Neural cell (in vitro differentiated cells): ENCODE measurements at regions not wholly inside any gene's neighbourhood (a gene's known extent, or its start where the extent isn't known, plus 50 kb on each side); places are given as distances from the start of the nearest gene placed in this dataset.

Source experiments
- H2AFZ ChIP-seq: fragments of 200-600, 300-800 bp; sonication (generic), shearing (Covaris generic); 2 replicates; pipeline ENCODE4 v1.6.0; 2014; ENCODE audit warnings: low read depth, mild to moderate bottlenecking, antibody characterized with exemption, low read length, moderate library complexity
- H3F3A ChIP-seq: fragments of 200-600 bp; shearing (Covaris generic); 2 replicates; pipeline ENCODE4 v1.6.1; 2016; ENCODE audit warnings: mild to moderate bottlenecking, moderate library complexity, mixed read lengths, antibody characterized with exemption, low read length; ENCODE audit not compliant: insufficient read depth, poor library complexity, severe bottlenecking
- H3K27ac ChIP-seq: fragments of 200-600, 300-800 bp; sonication (generic), shearing (Covaris generic); 2 replicates; pipeline ENCODE4 v1.5.1; 2014; ENCODE audit warnings: mild to moderate bottlenecking, low read length, moderate library complexity
- H3K27me3 ChIP-seq: fragments of 300-800, 200-600 bp; sonication (generic), shearing (Covaris generic); 2 replicates; pipeline ENCODE4 v1.6.0; 2014; ENCODE audit warnings: mild to moderate bottlenecking, low read depth, low read length, moderate library complexity; ENCODE audit not compliant: insufficient read depth
- H3K36me3 ChIP-seq: fragments of 300-800, 200-600 bp; sonication (generic), shearing (Covaris generic); 2 replicates; pipeline ENCODE4 v1.5.1; 2014; ENCODE audit warnings: mild to moderate bottlenecking, antibody characterized with exemption, low read length, moderate library complexity; ENCODE audit not compliant: insufficient read depth
- H3K4me2 ChIP-seq: fragments of 300-800, 200-600 bp; sonication (generic), shearing (Covaris generic); 2 replicates; pipeline ENCODE4 v1.6.0; 2014; ENCODE audit warnings: mild to moderate bottlenecking, low read length
- H3K4me3 ChIP-seq: fragments of 300-800, 200-600 bp; sonication (generic), shearing (Covaris generic); 2 replicates; pipeline ENCODE4 v1.5.1; 2014; ENCODE audit warnings: mild to moderate bottlenecking, low read length, moderate library complexity
- H3K79me2 ChIP-seq: fragments of 200-600 bp; shearing (Covaris generic); replicated peaks from 2 replicates; pipeline ENCODE4 v1.6.0; 2014; ENCODE audit warnings: mild to moderate bottlenecking, low read length, moderate library complexity; ENCODE audit not compliant: insufficient read depth
- H3K9ac ChIP-seq: fragments of 300-800, 200-600 bp; sonication (generic), shearing (Covaris generic); 2 replicates; pipeline ENCODE4 v1.6.1; 2016; ENCODE audit warnings: mild to moderate bottlenecking, low read length, mixed read lengths
- H3K9me2 ChIP-seq: fragments of 200-600 bp; shearing (Covaris generic); 2 replicates; pipeline ENCODE4 v1.6.1; 2016; ENCODE audit warnings: mild to moderate bottlenecking, low read length, mixed read lengths; ENCODE audit not compliant: insufficient read depth
- H3K9me3 ChIP-seq: fragments of 200-600, 300-800 bp; sonication (generic), shearing (Covaris generic); 2 replicates; pipeline ENCODE4 v1.6.1; 2016; ENCODE audit warnings: mild to moderate bottlenecking, mixed run types, low read length, moderate library complexity, mixed read lengths
- H4K20me1 ChIP-seq: fragments of 200-600 bp; shearing (Covaris generic); 2 replicates; pipeline ENCODE4 v1.6.1; 2016; ENCODE audit warnings: mild to moderate bottlenecking, mixed run types; ENCODE audit not compliant: insufficient read depth
- EP300 ChIP-seq: fragments of 450-650 bp; conservative IDR thresholded peaks from 2 replicates; pipeline ENCODE4 v1.6.1; 2014; ENCODE audit warnings: antibody characterized with exemption, mild to moderate bottlenecking, moderate library complexity; ENCODE audit not compliant: poor library complexity, severe bottlenecking
- EZH2 ChIP-seq: fragments of 200-600, 300-800 bp; shearing (Covaris generic), sonication (generic); IDR thresholded peaks from 2 replicates; pipeline ENCODE4 v1.6.1; 2014; ENCODE audit warnings: antibody characterized with exemption, low read length, borderline replicate concordance, mild to moderate bottlenecking; ENCODE audit not compliant: insufficient read depth, poor library complexity, severe bottlenecking
- MXI1 ChIP-seq: fragments of 450-650 bp; conservative IDR thresholded peaks from 2 replicates; pipeline ENCODE4 v1.6.1; 2014; ENCODE audit warnings: antibody characterized with exemption, mild to moderate bottlenecking; ENCODE audit not compliant: poor library complexity, severe bottlenecking
- POLR2AphosphoS5 ChIP-seq: IDR thresholded peaks from 2 replicates; pipeline ENCODE4 v1.6.1; 2012
- RAD21 ChIP-seq: fragments of 450-650 bp; conservative IDR thresholded peaks from 2 replicates; pipeline ENCODE4 v1.6.1; 2014; ENCODE audit warnings: antibody characterized with exemption, mild to moderate bottlenecking, moderate library complexity
- SMC3 ChIP-seq: fragments of 450-650 bp; conservative IDR thresholded peaks from 2 replicates; pipeline ENCODE4 v1.6.1; 2014; ENCODE audit warnings: antibody characterized with exemption, mild to moderate bottlenecking, moderate library complexity; ENCODE audit not compliant: poor library complexity
- TAF1 ChIP-seq: IDR thresholded peaks from 2 replicates; pipeline ENCODE4 v1.6.1; 2012; ENCODE audit warnings: low read depth
- TF ChIP-seq, protein P1 (sequence below): fragments of 450-650 bp; IDR thresholded peaks from 2 replicates; pipeline ENCODE4 v1.5.1; 2014; ENCODE audit warnings: antibody characterized with exemption, mild to moderate bottlenecking, moderate library complexity; ENCODE audit not compliant: poor library complexity, severe bottlenecking
- TF ChIP-seq, protein P2 (sequence below): IDR thresholded peaks from 2 replicates; pipeline ENCODE4 v1.6.1; 2012; ENCODE audit warnings: borderline replicate concordance

DNA sequence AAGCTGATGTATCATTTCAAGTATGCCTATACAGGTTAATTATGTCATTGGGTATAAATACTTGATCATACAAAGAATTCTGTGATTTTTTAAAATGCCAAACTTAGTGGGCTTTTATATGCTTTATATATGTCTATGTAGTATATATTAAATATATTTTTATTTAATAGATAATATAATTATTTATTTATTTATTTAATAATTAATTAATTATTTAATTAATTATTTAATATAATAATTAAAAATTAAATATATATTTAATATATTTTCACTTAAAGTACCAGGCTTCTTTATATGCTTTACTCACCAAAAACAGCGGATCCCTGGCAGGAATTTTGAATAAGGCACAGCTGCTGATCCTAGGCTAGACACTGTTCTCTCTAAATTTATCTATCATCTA is 687.0 kb downstream of the VGLL3 start:
- H3K4me3 ChIP-seq = no peak overlapping the region
- no peaks in the 10 kb centered on the region for H3K9me3 ChIP-seq
- H4K20me1 ChIP-seq = no peaks in the 10 kb centered on the region
- no peak overlapping the region for H3K4me2 ChIP-seq
- H3K36me3 ChIP-seq = no peaks in the 10 kb centered on the region
- H3K9me2 ChIP-seq = no peaks in the 10 kb centered on the region
- no peaks in the 10 kb centered on the region for H3K79me2 ChIP-seq
- no peaks in the 10 kb centered on the region for H3F3A ChIP-seq
- H3K27ac ChIP-seq = no peak overlapping the region
- H3K9ac ChIP-seq = no peak overlapping the region
- H2AFZ ChIP-seq = no peak overlapping the region
- H3K27me3 ChIP-seq = no peaks in the 10 kb centered on the region
- TF ChIP-seq RAD21 (no peak), EZH2 (no peak), POLR2AphosphoS5 (no peak), MXI1 (no peak)
- TF ChIP-seq, protein P1, sequence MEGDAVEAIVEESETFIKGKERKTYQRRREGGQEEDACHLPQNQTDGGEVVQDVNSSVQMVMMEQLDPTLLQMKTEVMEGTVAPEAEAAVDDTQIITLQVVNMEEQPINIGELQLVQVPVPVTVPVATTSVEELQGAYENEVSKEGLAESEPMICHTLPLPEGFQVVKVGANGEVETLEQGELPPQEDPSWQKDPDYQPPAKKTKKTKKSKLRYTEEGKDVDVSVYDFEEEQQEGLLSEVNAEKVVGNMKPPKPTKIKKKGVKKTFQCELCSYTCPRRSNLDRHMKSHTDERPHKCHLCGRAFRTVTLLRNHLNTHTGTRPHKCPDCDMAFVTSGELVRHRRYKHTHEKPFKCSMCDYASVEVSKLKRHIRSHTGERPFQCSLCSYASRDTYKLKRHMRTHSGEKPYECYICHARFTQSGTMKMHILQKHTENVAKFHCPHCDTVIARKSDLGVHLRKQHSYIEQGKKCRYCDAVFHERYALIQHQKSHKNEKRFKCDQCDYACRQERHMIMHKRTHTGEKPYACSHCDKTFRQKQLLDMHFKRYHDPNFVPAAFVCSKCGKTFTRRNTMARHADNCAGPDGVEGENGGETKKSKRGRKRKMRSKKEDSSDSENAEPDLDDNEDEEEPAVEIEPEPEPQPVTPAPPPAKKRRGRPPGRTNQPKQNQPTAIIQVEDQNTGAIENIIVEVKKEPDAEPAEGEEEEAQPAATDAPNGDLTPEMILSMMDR = no peak

DNA sequence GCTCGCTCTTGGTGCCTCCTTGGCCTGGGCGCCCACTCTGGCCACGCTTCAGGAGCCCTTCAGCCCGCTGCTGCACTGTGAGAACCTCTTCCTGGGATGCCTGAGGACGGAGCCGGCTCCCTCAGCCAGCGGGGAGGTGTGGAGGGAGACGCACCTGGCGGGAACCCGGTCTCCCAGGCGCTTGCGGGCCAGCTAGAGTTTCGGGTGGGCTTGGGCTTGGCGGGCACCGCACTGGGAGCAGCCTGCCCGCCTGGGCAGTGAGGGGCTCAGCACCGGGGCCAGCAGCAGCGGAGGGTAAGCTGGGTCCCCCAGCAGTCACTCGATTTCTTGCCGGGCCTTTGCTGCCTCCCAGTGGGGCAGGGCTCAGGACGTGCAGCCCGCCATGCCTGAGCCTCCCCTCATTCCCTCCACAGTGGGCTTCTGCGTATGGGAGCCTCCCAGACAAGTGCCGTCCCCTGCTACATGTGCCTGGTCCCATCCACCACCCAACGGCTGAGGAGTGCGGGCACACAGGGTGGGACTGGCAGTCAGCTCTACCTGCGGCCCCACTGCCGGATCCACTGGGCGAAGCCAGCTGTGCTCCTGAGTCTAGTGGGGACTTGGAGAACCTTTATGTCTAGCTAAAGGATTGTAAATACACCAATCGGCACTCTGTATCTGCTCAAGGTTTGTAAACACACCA is 708.7 kb downstream of the VGLL3 start:
- Histone ChIP-seq H2AFZ (no peak overlapping the region), H3K79me2 (no peaks in the 10 kb centered on the region), H3K27ac (no peak overlapping the region), H3K9me2 (no peaks in the 10 kb centered on the region), H3K4me2 (no peak overlapping the region), H3K36me3 (no peaks in the 10 kb centered on the region), H4K20me1 (no peaks in the 10 kb centered on the region), H3K4me3 (no peak overlapping the region), H3K27me3 (no peaks in the 10 kb centered on the region), H3F3A (no peaks in the 10 kb centered on the region), H3K9ac (no peak overlapping the region), H3K9me3 (no peaks in the 10 kb centered on the region)
- no peak for TF ChIP-seq EP300
- no peak for TF ChIP-seq EZH2
- no peak for TF ChIP-seq TAF1
- no peak for TF ChIP-seq RAD21
- TF ChIP-seq, protein P2, sequence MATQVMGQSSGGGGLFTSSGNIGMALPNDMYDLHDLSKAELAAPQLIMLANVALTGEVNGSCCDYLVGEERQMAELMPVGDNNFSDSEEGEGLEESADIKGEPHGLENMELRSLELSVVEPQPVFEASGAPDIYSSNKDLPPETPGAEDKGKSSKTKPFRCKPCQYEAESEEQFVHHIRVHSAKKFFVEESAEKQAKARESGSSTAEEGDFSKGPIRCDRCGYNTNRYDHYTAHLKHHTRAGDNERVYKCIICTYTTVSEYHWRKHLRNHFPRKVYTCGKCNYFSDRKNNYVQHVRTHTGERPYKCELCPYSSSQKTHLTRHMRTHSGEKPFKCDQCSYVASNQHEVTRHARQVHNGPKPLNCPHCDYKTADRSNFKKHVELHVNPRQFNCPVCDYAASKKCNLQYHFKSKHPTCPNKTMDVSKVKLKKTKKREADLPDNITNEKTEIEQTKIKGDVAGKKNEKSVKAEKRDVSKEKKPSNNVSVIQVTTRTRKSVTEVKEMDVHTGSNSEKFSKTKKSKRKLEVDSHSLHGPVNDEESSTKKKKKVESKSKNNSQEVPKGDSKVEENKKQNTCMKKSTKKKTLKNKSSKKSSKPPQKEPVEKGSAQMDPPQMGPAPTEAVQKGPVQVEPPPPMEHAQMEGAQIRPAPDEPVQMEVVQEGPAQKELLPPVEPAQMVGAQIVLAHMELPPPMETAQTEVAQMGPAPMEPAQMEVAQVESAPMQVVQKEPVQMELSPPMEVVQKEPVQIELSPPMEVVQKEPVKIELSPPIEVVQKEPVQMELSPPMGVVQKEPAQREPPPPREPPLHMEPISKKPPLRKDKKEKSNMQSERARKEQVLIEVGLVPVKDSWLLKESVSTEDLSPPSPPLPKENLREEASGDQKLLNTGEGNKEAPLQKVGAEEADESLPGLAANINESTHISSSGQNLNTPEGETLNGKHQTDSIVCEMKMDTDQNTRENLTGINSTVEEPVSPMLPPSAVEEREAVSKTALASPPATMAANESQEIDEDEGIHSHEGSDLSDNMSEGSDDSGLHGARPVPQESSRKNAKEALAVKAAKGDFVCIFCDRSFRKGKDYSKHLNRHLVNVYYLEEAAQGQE = no peak
- TF ChIP-seq SMC3 = no peak
- TF ChIP-seq POLR2AphosphoS5 = no peak
- TF ChIP-seq, protein P1 = no peak
- TF ChIP-seq MXI1 = no peak
